Osteoblast (primary cell): ENCODE measurements at regions not wholly inside any gene's neighbourhood (a gene's known extent, or its start where the extent isn't known, plus 50 kb on each side); places are given as distances from the start of the nearest gene placed in this dataset.

Source experiments
- DNase-seq: peaks from one replicate; pipeline ENCODE4 v3.0.0; 2011; ENCODE audit warnings: low spot score, mixed read lengths; ENCODE audit not compliant: insufficient read length; ENCODE audit errors: missing footprints
- H2AFZ ChIP-seq: 2 replicates; pipeline ENCODE4 v1.6.0; 2011; ENCODE audit warnings: mild to moderate bottlenecking, low read length
- H3K27ac ChIP-seq: 2 replicates; pipeline ENCODE4 v1.5.1; 2011; ENCODE audit warnings: mild to moderate bottlenecking, low read depth, low read length, moderate library complexity
- H3K27me3 ChIP-seq: 2 replicates; pipeline ENCODE4 v1.6.0; 2012; ENCODE audit warnings: mild to moderate bottlenecking, control low read depth, inconsistent platforms, low read length, moderate library complexity; ENCODE audit not compliant: insufficient read depth
- H3K36me3 ChIP-seq: 2 replicates; pipeline ENCODE4 v1.5.1; 2011; ENCODE audit warnings: mild to moderate bottlenecking, low read length, control low read depth, moderate library complexity; ENCODE audit not compliant: insufficient read depth
- H3K4me1 ChIP-seq: 2 replicates; pipeline ENCODE4 v1.5.1; 2011; ENCODE audit warnings: mild to moderate bottlenecking, low read length, control low read depth, moderate library complexity; ENCODE audit not compliant: insufficient read depth
- H3K4me2 ChIP-seq: 2 replicates; pipeline ENCODE4 v1.6.0; 2011; ENCODE audit warnings: mild to moderate bottlenecking, low read length; ENCODE audit not compliant: insufficient read depth
- H3K4me3 ChIP-seq: fragments of 200-600 bp; sonication (generic); 3 replicates; pipeline ENCODE4 v1.5.1; 2012; ENCODE audit warnings: mild to moderate bottlenecking, low read length, inconsistent platforms; ENCODE audit not compliant: insufficient read depth
- H3K79me2 ChIP-seq: 2 replicates; pipeline ENCODE4 v1.6.0; 2012; ENCODE audit warnings: mild to moderate bottlenecking, low read length, control low read depth, inconsistent platforms; ENCODE audit not compliant: insufficient read depth
- H3K9me3 ChIP-seq: 2 replicates; pipeline ENCODE4 v1.5.1; 2011; ENCODE audit warnings: low read depth, low read length, control low read depth
- H4K20me1 ChIP-seq: 2 replicates; pipeline ENCODE4 v1.6.0; 2012; ENCODE audit warnings: mild to moderate bottlenecking, low read length, control low read depth; ENCODE audit not compliant: insufficient read depth
- TF ChIP-seq, protein P1 (sequence below): IDR thresholded peaks from 2 replicates; pipeline ENCODE4 v1.5.1; 2011; ENCODE audit warnings: mild to moderate bottlenecking, low read depth, low read length, moderate library complexity; ENCODE audit errors: extremely low read depth

DNA sequence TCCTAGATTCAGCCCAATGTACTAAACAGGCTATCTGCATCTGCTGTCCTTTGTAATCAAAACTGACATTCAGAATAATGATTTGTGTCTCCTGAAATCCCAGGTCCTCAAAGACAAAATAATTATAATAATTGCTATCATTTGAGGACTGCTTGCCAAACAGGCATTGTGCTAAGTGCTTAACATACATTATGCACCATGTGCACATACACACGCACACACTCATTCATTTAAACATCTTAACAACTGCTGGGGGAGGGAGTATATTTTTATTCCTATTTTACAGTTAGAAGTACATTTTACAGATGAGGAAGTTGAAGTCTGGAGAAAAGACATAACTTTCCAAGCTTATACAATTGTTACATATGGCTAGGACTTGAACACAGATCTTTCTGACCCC lies 308.0 kb upstream of the ZC3H12C start:
- H3K4me2 ChIP-seq: no peak overlapping the region
- H3K4me3 ChIP-seq: no peak overlapping the region
- no peak overlapping the region for H2AFZ ChIP-seq
- DNase-seq: no peak
- no peaks in the 10 kb centered on the region for H3K79me2 ChIP-seq
- no peaks in the 10 kb centered on the region for H3K36me3 ChIP-seq
- H3K27me3 ChIP-seq: no peaks in the 10 kb centered on the region
- H3K9me3 ChIP-seq: no peaks in the 10 kb centered on the region
- TF ChIP-seq, protein P1, sequence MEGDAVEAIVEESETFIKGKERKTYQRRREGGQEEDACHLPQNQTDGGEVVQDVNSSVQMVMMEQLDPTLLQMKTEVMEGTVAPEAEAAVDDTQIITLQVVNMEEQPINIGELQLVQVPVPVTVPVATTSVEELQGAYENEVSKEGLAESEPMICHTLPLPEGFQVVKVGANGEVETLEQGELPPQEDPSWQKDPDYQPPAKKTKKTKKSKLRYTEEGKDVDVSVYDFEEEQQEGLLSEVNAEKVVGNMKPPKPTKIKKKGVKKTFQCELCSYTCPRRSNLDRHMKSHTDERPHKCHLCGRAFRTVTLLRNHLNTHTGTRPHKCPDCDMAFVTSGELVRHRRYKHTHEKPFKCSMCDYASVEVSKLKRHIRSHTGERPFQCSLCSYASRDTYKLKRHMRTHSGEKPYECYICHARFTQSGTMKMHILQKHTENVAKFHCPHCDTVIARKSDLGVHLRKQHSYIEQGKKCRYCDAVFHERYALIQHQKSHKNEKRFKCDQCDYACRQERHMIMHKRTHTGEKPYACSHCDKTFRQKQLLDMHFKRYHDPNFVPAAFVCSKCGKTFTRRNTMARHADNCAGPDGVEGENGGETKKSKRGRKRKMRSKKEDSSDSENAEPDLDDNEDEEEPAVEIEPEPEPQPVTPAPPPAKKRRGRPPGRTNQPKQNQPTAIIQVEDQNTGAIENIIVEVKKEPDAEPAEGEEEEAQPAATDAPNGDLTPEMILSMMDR: no peak
- no peaks in the 10 kb centered on the region for H4K20me1 ChIP-seq
- no peaks in the 10 kb centered on the region for H3K4me1 ChIP-seq
- H3K27ac ChIP-seq: no peak overlapping the region

DNA sequence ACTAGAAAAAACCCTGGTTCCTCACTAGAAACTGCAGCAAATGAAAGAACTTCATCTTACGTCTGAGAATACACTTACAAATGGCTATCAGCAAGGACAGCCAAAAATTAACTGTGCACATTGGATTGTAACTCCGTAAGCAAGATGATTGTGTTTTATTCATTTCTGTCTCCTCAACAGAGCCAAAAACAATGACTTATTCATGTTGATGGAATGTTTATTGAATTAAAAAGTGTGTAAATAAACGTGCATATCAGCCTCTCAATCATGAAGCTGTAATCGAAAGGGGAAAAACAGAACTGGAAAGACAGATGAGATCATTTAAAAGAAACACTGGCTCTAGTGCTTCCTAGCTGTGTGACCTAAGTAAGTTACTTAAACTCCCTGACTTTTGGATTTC lies 307.5 kb upstream of the ZC3H12C start:
- H3K9me3 ChIP-seq: no peaks in the 10 kb centered on the region
- H3K27me3 ChIP-seq: no peaks in the 10 kb centered on the region
- H3K4me2 ChIP-seq: peak overlapping the region; percentile 49
- H3K4me3 ChIP-seq: peak overlapping the region; percentile 32
- H2AFZ ChIP-seq: no peak overlapping the region
- no peaks in the 10 kb centered on the region for H3K4me1 ChIP-seq
- TF ChIP-seq, protein P1: no peak
- H4K20me1 ChIP-seq: no peaks in the 10 kb centered on the region
- no peak for DNase-seq
- H3K79me2 ChIP-seq: no peaks in the 10 kb centered on the region
- no peaks in the 10 kb centered on the region for H3K36me3 ChIP-seq
- no peak overlapping the region for H3K27ac ChIP-seq

DNA sequence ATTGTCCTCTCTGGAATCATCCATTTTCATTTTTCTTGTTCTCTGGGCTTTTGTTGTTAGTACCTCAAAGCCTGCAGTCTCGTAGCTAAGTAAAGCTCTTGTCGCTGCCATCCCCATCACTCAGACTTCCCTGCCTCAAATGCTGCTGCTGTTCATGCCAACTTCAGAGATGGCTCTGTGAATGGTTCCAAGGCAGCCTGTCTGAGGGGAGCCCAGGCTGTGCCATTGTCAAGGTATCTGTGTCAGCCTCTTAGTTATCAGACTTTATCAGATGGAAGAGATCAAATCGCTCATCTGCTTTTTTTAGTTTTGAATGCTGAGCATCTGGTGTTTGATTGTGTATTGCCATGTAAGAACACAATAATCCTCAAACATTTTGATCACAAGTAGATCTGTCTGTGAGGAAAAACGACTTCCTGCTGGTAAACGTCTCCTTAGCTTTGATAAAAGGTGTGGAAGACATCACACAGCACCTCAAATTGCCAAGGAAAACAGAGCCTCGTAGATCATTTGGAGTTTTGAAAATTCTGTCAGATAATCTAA lies 304.2 kb upstream of the ZC3H12C start:
- Histone ChIP-seq H3K36me3 (no peaks in the 10 kb centered on the region), H4K20me1 (no peaks in the 10 kb centered on the region), H2AFZ (no peak overlapping the region), H3K9me3 (no peaks in the 10 kb centered on the region), H3K27me3 (no peaks in the 10 kb centered on the region), H3K4me2 (no peak overlapping the region), H3K27ac (no peak overlapping the region), H3K79me2 (no peaks in the 10 kb centered on the region), H3K4me3 (no peak overlapping the region), H3K4me1 (no peaks in the 10 kb centered on the region)
- DNase-seq: no peak
- TF ChIP-seq, protein P1: no peak

DNA sequence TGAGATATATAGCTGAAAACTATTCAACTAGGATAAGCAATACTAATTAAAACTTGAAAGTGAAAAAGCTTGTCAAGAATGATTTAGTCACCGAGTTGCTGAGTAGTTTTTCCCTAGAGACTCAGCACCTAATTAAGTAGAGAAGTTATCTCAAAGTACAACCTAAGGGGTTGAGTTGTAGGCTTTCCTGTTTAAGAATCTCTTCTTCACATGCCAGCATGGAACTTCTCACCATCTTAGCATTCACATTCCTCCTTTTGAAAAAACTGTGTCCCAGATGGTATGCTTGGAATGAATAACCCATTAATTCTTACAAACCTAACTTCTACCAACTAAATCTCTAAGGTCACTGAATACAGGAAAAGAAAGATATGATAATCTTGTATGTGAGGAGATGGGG lies 303.3 kb upstream of the ZC3H12C start:
- TF ChIP-seq, protein P1: no peak
- no peak overlapping the region for H2AFZ ChIP-seq
- H3K36me3 ChIP-seq: no peaks in the 10 kb centered on the region
- H3K4me1 ChIP-seq: no peaks in the 10 kb centered on the region
- H3K79me2 ChIP-seq: no peaks in the 10 kb centered on the region
- no peaks in the 10 kb centered on the region for H4K20me1 ChIP-seq
- H3K4me2 ChIP-seq: no peak overlapping the region
- H3K27ac ChIP-seq: no peak overlapping the region
- peak; percentile 38 for DNase-seq
- H3K9me3 ChIP-seq: no peaks in the 10 kb centered on the region
- H3K4me3 ChIP-seq: no peak overlapping the region
- H3K27me3 ChIP-seq: no peaks in the 10 kb centered on the region
